ENCODE measurements at regions not wholly inside any gene's neighbourhood (a gene's known extent, or its start where the extent isn't known, plus 50 kb on each side); places are given as distances from the start of the nearest gene placed in this dataset.

GRCh38 chr15:69898243-69898642 is 199.5 kb downstream of the TLE3 start:
- TF ChIP-seq, protein P1, sequence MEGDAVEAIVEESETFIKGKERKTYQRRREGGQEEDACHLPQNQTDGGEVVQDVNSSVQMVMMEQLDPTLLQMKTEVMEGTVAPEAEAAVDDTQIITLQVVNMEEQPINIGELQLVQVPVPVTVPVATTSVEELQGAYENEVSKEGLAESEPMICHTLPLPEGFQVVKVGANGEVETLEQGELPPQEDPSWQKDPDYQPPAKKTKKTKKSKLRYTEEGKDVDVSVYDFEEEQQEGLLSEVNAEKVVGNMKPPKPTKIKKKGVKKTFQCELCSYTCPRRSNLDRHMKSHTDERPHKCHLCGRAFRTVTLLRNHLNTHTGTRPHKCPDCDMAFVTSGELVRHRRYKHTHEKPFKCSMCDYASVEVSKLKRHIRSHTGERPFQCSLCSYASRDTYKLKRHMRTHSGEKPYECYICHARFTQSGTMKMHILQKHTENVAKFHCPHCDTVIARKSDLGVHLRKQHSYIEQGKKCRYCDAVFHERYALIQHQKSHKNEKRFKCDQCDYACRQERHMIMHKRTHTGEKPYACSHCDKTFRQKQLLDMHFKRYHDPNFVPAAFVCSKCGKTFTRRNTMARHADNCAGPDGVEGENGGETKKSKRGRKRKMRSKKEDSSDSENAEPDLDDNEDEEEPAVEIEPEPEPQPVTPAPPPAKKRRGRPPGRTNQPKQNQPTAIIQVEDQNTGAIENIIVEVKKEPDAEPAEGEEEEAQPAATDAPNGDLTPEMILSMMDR (IDR thresholded peaks at IDR 0.05), result no peak
- no peak for TF ChIP-seq POLR2A (IDR thresholded peaks at IDR 0.05)
